IMR-90 (cell line): ENCODE measurements at regions not wholly inside any gene's neighbourhood (a gene's known extent, or its start where the extent isn't known, plus 50 kb on each side); places are given as distances from the start of the nearest gene placed in this dataset.

Experiments used
- ATAC-seq: fragments of 200-7000 bp; cut with Tn5 transposase; 2 replicates; pipeline ENCODE4 v1.9.1; 2020; ENCODE audit warnings: low read depth, mild to moderate bottlenecking, moderate library complexity
- BruUV-seq: library from RNA; stranded (reverse); fragments of 400-500 nt; replicated peaks from 2 replicates; lab custom pipeline; 2021; lab: Mats Ljungman, UMichigan
- CTCF ChIA-PET: fragments of 300-600 bp; formaldehyde crosslinking; extraction: SDS; loops from one replicate; lab custom pipeline; 2021; ENCODE audit warnings: antibody characterized with exemption; lab: Yijun Ruan, JAX
- POLR2A ChIA-PET: fragments of 300-600 bp; sonication (Branson Sonifier 250); formaldehyde crosslinking; loops from one replicate; lab custom pipeline; 2022; ENCODE audit warnings: antibody characterized with exemption; ENCODE audit not compliant: unreplicated experiment; lab: Charles Lee
- DNase-seq: peaks from one replicate; pipeline ENCODE4 v3.0.0; 2013
- H2AFZ ChIP-seq: replicated peaks from 2 replicates; pipeline ENCODE3; 2013; ENCODE audit warnings: low read length, mild to moderate bottlenecking; ENCODE audit not compliant: poor library complexity
- H2AK5ac ChIP-seq: 2 replicates; pipeline ENCODE4 v1.6.1; 2013; ENCODE audit warnings: low read depth, low read length, inconsistent platforms
- H2AK9ac ChIP-seq: replicated peaks from 2 replicates; pipeline ENCODE3; 2013; ENCODE audit warnings: mild to moderate bottlenecking, low read depth, low read length, moderate library complexity; ENCODE audit not compliant: poor library complexity
- H2BK120ac ChIP-seq: 2 replicates; pipeline ENCODE4 v1.6.1; 2013; ENCODE audit warnings: low read depth, low read length, inconsistent platforms
- H2BK15ac ChIP-seq: 3 replicates; pipeline ENCODE4 v1.6.1; 2013; ENCODE audit warnings: low read depth, low read length, inconsistent platforms
- H2BK20ac ChIP-seq: 2 replicates; pipeline ENCODE4 v1.6.1; 2013; ENCODE audit warnings: low read depth, mild to moderate bottlenecking, inconsistent platforms, low read length, moderate library complexity
- H2BK5ac ChIP-seq: 2 replicates; pipeline ENCODE4 v1.6.1; 2013; ENCODE audit warnings: mild to moderate bottlenecking, low read depth, low read length, inconsistent platforms; ENCODE audit not compliant: poor library complexity, severe bottlenecking
- H3K14ac ChIP-seq: replicated peaks from 2 replicates; pipeline ENCODE4 v1.6.1; 2013; ENCODE audit warnings: low read depth, low read length, inconsistent platforms
- H3K18ac ChIP-seq: 2 replicates; pipeline ENCODE4 v1.6.1; 2013; ENCODE audit warnings: low read depth, low read length, control low read depth
- H3K23ac ChIP-seq: 2 replicates; pipeline ENCODE4 v1.6.1; 2013; ENCODE audit warnings: low read depth, low read length, inconsistent platforms
- H3K27ac ChIP-seq: 2 replicates; pipeline ENCODE4 v1.5.1; 2013; ENCODE audit warnings: mild to moderate bottlenecking, control low read depth, low read length; ENCODE audit not compliant: insufficient read depth
- H3K27me3 ChIP-seq: 2 replicates; pipeline ENCODE4 v1.6.1; 2013; ENCODE audit warnings: low read length; ENCODE audit not compliant: control insufficient read depth, insufficient read depth
- H3K36me3 ChIP-seq: 2 replicates; pipeline ENCODE4 v1.6.1; 2013; ENCODE audit warnings: low read length, mixed read lengths; ENCODE audit not compliant: control insufficient read depth, insufficient read depth
- H3K4ac ChIP-seq: 2 replicates; pipeline ENCODE4 v1.6.1; 2013; ENCODE audit warnings: low read depth, low read length, inconsistent platforms
- H3K4me1 ChIP-seq: 2 replicates; pipeline ENCODE4 v1.6.1; 2013; ENCODE audit warnings: low read length, mixed read lengths; ENCODE audit not compliant: control insufficient read depth, insufficient read depth
- H3K4me2 ChIP-seq: 2 replicates; pipeline ENCODE4 v1.6.1; 2013; ENCODE audit warnings: low read depth, mild to moderate bottlenecking, control low read depth, low read length, moderate library complexity
- H3K4me3 ChIP-seq: 2 replicates; pipeline ENCODE4 v1.5.1; 2013; ENCODE audit warnings: low read depth, mild to moderate bottlenecking, control low read depth, low read length, moderate library complexity; ENCODE audit not compliant: insufficient read depth
- H3K56ac ChIP-seq: 2 replicates; pipeline ENCODE4 v1.6.1; 2013; ENCODE audit warnings: low read length, inconsistent platforms; ENCODE audit not compliant: insufficient read depth; ENCODE audit errors: extremely low read depth
- H3K79me1 ChIP-seq, 2 experiments: 2 replicates each; pipeline ENCODE4 v1.6.1; 2013; ENCODE audit warnings: low read length in 2 of 2, inconsistent platforms in 1 of 2, low read depth in 1 of 2
- H3K9ac ChIP-seq: 2 replicates; pipeline ENCODE4 v1.6.1; 2013; ENCODE audit warnings: low read depth, low read length, control low read depth
- H3K9me1 ChIP-seq: 2 replicates; pipeline ENCODE4 v1.6.1; 2013; ENCODE audit warnings: low read length, inconsistent platforms; ENCODE audit not compliant: insufficient read depth
- H3K9me3 ChIP-seq: 2 replicates; pipeline ENCODE4 v1.6.1; 2013; ENCODE audit warnings: low read length; ENCODE audit not compliant: control insufficient read depth, insufficient read depth
- H4K20me1 ChIP-seq: 2 replicates; pipeline ENCODE4 v1.6.1; 2013; ENCODE audit warnings: low read length, inconsistent platforms; ENCODE audit not compliant: insufficient read depth
- H4K5ac ChIP-seq: 2 replicates; pipeline ENCODE4 v1.6.1; 2013; ENCODE audit warnings: mild to moderate bottlenecking, low read depth, low read length, control low read depth
- H4K8ac ChIP-seq, 2 experiments: 2 replicates each; pipeline ENCODE4 v1.6.1; 2013; ENCODE audit warnings: low read depth in 2 of 2, low read length in 2 of 2, control low read depth in 1 of 2, inconsistent platforms in 1 of 2
- H4K91ac ChIP-seq: 2 replicates; pipeline ENCODE4 v1.6.1; 2013; ENCODE audit warnings: low read depth, low read length, inconsistent platforms; ENCODE audit not compliant: insufficient read depth
- CEBPB ChIP-seq: IDR thresholded peaks from 2 replicates; pipeline ENCODE4 v1.6.1; 2012; ENCODE audit warnings: low read depth, low read length, improper control_type of control experiment
- CHD1 ChIP-seq: IDR thresholded peaks from 2 replicates; pipeline ENCODE4 v1.6.1; 2012; ENCODE audit warnings: low read depth, low read length, improper control_type of control experiment
- RAD21 ChIP-seq: IDR thresholded peaks from 2 replicates; pipeline ENCODE4 v1.6.1; 2012; ENCODE audit warnings: low read length, improper control_type of control experiment
- USF2 ChIP-seq: fragments of 150-350 bp; IDR thresholded peaks from 2 replicates; pipeline ENCODE4 v1.6.1; 2017; ENCODE audit warnings: mild to moderate bottlenecking, antibody characterized with exemption, low read length, low read depth
- WGBS, 2 experiments: methylation state at CpG; one replicate each; pipeline versions ENCODE4 v1.1.5 to v1.1.7; 2013; ENCODE audit warnings: missing lambda C conversion rate in 2 of 2; ENCODE audit not compliant: insufficient read length in 1 of 2; ENCODE audit errors: extremely low coverage in 2 of 2; 5-methylcytosine and 5-hydroxymethylcytosine counted together
- dilution Hi-C: fragments of 300-500 bp; cut with HindIII; formaldehyde crosslinking; loops from one replicate; pipeline ENCODE4 v1.14.3; 2018; ENCODE audit warnings: low sequenced_read_pairs; ENCODE audit not compliant: unreplicated experiment
- in situ Hi-C: fragments of 300-500 bp; cut with MboI; formaldehyde crosslinking; loops from 3 replicates; pipeline ENCODE4 v1.14.3; 2019; ENCODE audit warnings: low sequenced_read_pairs, inconsistent platforms, mixed read lengths
- intact Hi-C: fragments of 100-400 bp; cut with micrococcal nuclease; formaldehyde crosslinking; loops from 2 replicates; pipeline ENCODE4 v1.10.0; 2022

DNA sequence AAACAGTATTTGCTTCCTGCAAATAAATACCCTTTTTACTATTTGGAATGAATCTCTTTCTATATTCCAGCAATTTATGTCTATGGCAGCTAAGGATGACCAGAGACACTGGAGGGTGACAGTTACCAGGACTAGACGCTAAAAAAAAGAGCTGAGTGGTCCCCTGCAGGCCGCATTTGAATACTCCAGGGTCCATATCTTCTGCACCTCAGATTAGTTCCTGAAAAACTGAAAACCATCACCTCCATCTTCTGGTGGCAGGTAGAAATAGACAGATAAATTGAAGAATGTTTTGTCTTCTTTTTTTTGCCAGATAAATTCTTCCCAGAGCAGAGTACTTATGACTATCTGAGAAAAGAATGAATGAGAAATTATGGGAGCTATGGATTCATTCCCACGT, 145.6 kb downstream of the CSNK2A3 start:
- H3K56ac ChIP-seq: no peak overlapping the region
- 0 out of 2 replicates have a peak, but pooled peaks cover 3% of the 10 kb centered on the region for H3K9me1 ChIP-seq
- no peak for DNase-seq
- no peak overlapping the region for H3K4me2 ChIP-seq
- H3K23ac ChIP-seq: no peak overlapping the region
- no peak overlapping the region for H3K27ac ChIP-seq
- no peak overlapping the region for H2AK9ac ChIP-seq
- H4K20me1 ChIP-seq: no peaks in the 10 kb centered on the region
- ChIA-PET POLR2A (interaction anchor here (0.6 kb wide), 1 partner anchor 69 kb away, joined by 4 read pairs; no protein-coding TSS in a partner anchor), CTCF (interaction anchor here (0.7 kb wide), 1 partner anchor 11 kb away, joined by 7 read pairs; no protein-coding TSS in a partner anchor)
- in situ Hi-C loops (no loop called here), intact Hi-C loops (no loop called here), dilution Hi-C loops (no loop called here)
- H3K4ac ChIP-seq: no peak overlapping the region
- H2BK5ac ChIP-seq: no peak overlapping the region
- ATAC-seq: no peak
- TF ChIP-seq CHD1 (no peak), CEBPB (no peak), RAD21 (no peak), USF2 (no peak)
- no peak overlapping the region for H2AK5ac ChIP-seq
- no peaks in the 10 kb centered on the region for H3K4me1 ChIP-seq
- H4K91ac ChIP-seq: no peak overlapping the region
- H2AFZ ChIP-seq: no peak overlapping the region
- BruUV-seq: no TSS peak
- no peak overlapping the region for H2BK20ac ChIP-seq
- H3K4me3 ChIP-seq: no peak overlapping the region
- H4K5ac ChIP-seq: no peak overlapping the region
- no peaks in the 10 kb centered on the region for H3K79me1 ChIP-seq
- no peak overlapping the region for H3K14ac ChIP-seq
- no peaks in the 10 kb centered on the region for H3K36me3 ChIP-seq
- H3K9me3 ChIP-seq: peaks cover 3% of the 10 kb centered on the region
- WGBS, 2 experiments: no CpG with 5 or more reads among the region's 3 CpGs
- no peak overlapping the region for H2BK15ac ChIP-seq
- no peak overlapping the region for H3K9ac ChIP-seq
- H4K8ac ChIP-seq: no peak overlapping the region
- no peak overlapping the region for H2BK120ac ChIP-seq
- peaks cover 32% of the 10 kb centered on the region for H3K27me3 ChIP-seq
- H3K18ac ChIP-seq: no peak overlapping the region
